Thymus (tissue), 11 donors: ENCODE measurements at regions not wholly inside any gene's neighbourhood (a gene's known extent, or its start where the extent isn't known, plus 50 kb on each side); places are given as distances from the start of the nearest gene placed in this dataset.
"Not testable (repeated sequence)": the region's sequence is repeated elsewhere in the genome, so short reads cannot be mapped to it uniquely, and the experiment has no call there.

Experiments used
- DNase-seq, 9 donors: peaks; one replicate each; pipeline ENCODE4 v3.0.0-alpha.2; 2013; ENCODE audit warnings: low spot score in 9 of 9, low read depth in 6 of 9, missing footprints in 1 of 9
- H3K27ac ChIP-seq, 2 donors: one replicate each; pipeline ENCODE4 v1.5.1; 2013; ENCODE audit warnings: control low read depth in 1 of 2, low read depth in 1 of 2, low read length in 1 of 2, mild to moderate bottlenecking in 1 of 2, moderate library complexity in 1 of 2
- H3K27me3 ChIP-seq, 2 donors: one replicate each; pipeline ENCODE4 v1.5.1; 2013; ENCODE audit warnings: low read length in 1 of 2; ENCODE audit not compliant: control insufficient read depth in 2 of 2, insufficient read depth in 1 of 2
- H3K36me3 ChIP-seq, 2 donors: one replicate each; pipeline ENCODE4 v1.5.1; 2013; ENCODE audit warnings: low read length in 1 of 2, mild to moderate bottlenecking in 1 of 2, moderate library complexity in 1 of 2; ENCODE audit not compliant: control insufficient read depth in 2 of 2, insufficient read depth in 2 of 2
- H3K4me1 ChIP-seq, 2 donors: one replicate each; pipeline ENCODE4 v1.5.1; 2013; ENCODE audit warnings: low read length in 2 of 2; ENCODE audit not compliant: control insufficient read depth in 2 of 2, insufficient read depth in 2 of 2
- H3K4me3 ChIP-seq, 2 donors: one replicate each; pipeline ENCODE4 v1.5.1; 2013; ENCODE audit warnings: low read length in 2 of 2, control low read depth in 1 of 2, mild to moderate bottlenecking in 1 of 2
- H3K9me3 ChIP-seq, 2 donors: one replicate each; pipeline ENCODE4 v1.5.1; 2013; ENCODE audit warnings: low read length in 1 of 2, mild to moderate bottlenecking in 1 of 2; ENCODE audit not compliant: control insufficient read depth in 2 of 2, insufficient read depth in 1 of 2
- WGBS: extraction: QIAGEN DNeasy Blood & Tissue Kit; methylation state at CpG from one replicate; pipeline ENCODE4 v1.1.7; 2013; 5-methylcytosine and 5-hydroxymethylcytosine counted together
- donor health status: healthy.

DNA sequence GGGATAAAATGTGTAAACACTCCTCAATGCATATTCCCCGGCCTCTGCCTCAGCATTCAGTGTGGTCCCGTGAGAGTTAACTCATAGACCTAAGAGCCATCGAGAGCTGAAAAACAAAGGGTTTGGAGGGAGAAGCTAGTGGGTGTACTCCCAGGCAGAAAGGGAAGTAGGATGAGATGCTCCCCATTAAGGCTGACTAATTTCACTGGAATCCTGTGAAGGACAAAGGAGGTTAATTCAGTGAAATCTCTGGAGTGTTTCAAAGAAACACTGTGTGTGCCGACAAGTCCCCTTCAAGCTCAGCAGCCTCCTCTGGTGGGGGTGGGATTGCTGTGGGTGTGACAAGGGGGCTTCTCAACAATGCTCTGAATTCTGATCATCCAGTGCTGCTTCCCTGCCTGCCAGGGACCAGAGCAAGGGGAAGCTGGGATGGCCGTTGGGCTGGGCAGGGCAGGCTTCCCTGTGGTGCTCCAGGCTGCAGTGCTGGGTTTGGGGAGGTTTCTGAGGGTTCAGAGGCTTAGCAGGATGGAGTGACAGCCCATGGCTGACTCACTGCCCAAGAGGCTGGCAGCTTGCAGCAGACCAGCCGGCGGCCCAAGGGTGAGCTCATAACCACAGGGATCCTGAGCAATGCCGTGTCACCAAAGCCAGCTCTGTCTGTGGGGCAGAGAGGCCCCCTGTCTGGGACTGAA, 61.4 kb upstream of the BMAL1 start:
- Histone ChIP-seq H3K4me3 (no peak overlapping the region), H3K9me3 (no peaks in the 10 kb centered on the region), H3K36me3 (no peaks in the 10 kb centered on the region), H3K27me3 (no peaks in the 10 kb centered on the region), H3K27ac (no peak overlapping the region), H3K4me1 (no peaks in the 10 kb centered on the region)
- 93% methylated on average over 8 of the region's 8 CpGs for WGBS
- DNase-seq: no peak

DNA sequence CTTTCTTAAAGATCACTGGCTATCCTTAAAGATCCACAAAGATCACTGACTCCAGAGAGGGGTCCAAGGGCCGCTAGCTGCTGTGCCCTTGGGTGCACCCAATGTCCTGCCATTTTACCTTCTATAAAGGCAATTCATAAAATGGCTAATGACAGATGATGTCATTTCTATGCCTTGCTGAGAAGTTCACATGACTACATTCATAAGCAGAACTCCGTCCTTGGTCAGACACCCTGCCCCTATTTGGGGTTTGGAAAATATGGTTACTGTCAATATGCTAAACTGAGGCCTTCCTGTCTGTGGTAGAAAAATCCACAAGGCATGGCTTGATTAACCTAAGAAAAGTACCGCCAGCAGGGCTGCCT, 60.9 kb upstream of the BMAL1 start:
- H3K27ac ChIP-seq: no peak overlapping the region
- WGBS: 88% methylated on average over 3 of the region's 3 CpGs
- no peaks in the 10 kb centered on the region for H3K4me1 ChIP-seq
- H3K9me3 ChIP-seq: no peaks in the 10 kb centered on the region
- H3K36me3 ChIP-seq: no peaks in the 10 kb centered on the region
- H3K4me3 ChIP-seq: no peak overlapping the region
- no peak for DNase-seq
- no peaks in the 10 kb centered on the region for H3K27me3 ChIP-seq

DNA sequence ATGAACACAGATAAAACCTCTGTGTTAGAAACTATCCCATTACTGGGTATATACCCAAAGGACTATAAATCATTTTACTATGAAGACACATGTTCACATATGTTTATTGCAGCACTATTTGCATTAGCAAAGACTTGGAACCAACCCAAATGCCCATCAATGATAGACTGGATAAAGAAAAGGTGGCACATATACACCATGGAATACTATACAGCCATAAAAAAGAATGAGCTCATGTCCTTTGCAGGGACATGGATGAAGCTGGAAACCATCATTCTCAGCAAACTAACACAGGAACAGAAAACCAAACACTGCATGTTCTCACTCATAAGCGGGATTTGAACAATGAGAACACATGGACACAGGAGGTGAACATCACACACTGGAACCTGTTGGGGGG, 58.9 kb upstream of the BMAL1 start:
- DNase-seq, H3K36me3 ChIP-seq, H3K27me3 ChIP-seq, H3K4me1 ChIP-seq, H3K9me3 ChIP-seq, H3K27ac ChIP-seq, H3K4me3 ChIP-seq: not testable (repeated sequence)
- 93% methylated on average over 1 of the region's 1 CpG for WGBS

DNA sequence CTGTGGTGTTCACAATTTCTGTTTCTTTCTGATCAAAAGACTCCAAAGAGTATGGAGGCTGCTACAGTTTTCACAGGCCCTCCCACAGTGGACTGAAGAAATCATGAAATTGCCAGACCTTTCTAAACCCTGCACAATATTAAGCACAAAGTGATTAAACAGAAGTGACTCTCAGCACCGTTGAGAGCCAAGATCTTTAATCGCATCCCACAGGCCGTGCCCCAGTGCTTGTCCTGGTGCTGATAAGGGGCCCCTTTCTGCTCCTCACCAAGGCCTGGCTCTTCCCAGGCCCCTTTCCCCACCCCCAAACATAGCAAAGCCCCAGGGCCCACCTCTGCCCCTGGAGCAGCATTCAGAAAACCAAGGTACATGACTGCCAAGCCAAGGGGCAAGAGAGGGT, 57.4 kb upstream of the BMAL1 start:
- DNase-seq: no peak
- Histone ChIP-seq H3K27ac (no peak overlapping the region), H3K36me3 (no peaks in the 10 kb centered on the region), H3K4me1 (no peaks in the 10 kb centered on the region), H3K27me3 (no peaks in the 10 kb centered on the region), H3K4me3 (no peak overlapping the region), H3K9me3 (no peaks in the 10 kb centered on the region)
- WGBS: 97% methylated on average over 3 of the region's 3 CpGs

DNA sequence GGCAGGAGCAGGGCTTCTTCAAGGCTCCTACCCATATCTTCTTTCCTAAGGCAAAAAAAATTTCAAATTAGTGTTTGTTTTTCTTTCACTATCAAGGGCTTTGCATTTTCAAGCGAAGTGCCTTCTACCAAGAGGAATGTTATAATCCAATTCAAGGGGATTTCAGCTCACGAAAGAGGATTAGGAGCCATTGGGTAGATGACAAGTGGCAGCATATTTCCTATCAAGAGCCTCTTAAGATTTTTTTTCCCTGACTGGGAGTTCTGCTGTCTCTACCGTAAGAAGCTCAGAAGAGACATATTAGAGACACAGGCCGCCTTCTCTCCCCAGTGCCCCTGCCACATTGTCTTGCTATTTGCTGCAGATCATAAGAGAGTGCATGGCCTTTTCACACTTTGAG, 55.9 kb upstream of the BMAL1 start:
- no peak overlapping the region for H3K27ac ChIP-seq
- H3K4me1 ChIP-seq: no peaks in the 10 kb centered on the region

DNA sequence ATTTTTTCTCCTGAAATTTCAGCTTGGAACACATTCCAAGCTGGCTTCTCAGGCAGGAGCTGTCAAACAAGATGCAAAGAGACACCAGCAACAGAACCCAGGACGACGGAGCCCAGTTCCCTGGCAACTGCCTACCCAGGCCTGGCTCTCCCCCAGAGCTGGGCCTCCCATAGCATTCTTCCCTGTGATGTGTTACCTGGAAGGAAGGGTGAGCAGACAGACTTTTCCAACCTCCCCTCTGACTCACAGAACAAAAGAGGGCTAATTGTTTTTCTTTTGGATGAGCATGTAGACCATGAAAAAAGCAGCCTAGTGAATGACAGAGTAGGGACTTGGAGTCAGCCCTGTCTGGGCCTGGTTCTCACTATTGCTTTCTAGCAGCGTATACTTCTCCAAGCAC, 55.3 kb upstream of the BMAL1 start:
- H3K36me3 ChIP-seq: no peaks in the 10 kb centered on the region
- DNase-seq: no peak
- H3K9me3 ChIP-seq: no peaks in the 10 kb centered on the region
- WGBS: 78% methylated on average over 3 of the region's 3 CpGs
- no peaks in the 10 kb centered on the region for H3K27me3 ChIP-seq
- no peaks in the 10 kb centered on the region for H3K4me1 ChIP-seq
- H3K27ac ChIP-seq: no peak overlapping the region
- H3K4me3 ChIP-seq: no peak overlapping the region

More for the DNA sequence above, 55.9 kb upstream of the BMAL1 start:
- Histone ChIP-seq H3K9me3 (no peaks in the 10 kb centered on the region), H3K36me3 (no peaks in the 10 kb centered on the region), H3K27me3 (no peaks in the 10 kb centered on the region), H3K4me3 (no peak overlapping the region)
- no peak for DNase-seq
- 96% methylated on average over 4 of the region's 4 CpGs for WGBS

DNA sequence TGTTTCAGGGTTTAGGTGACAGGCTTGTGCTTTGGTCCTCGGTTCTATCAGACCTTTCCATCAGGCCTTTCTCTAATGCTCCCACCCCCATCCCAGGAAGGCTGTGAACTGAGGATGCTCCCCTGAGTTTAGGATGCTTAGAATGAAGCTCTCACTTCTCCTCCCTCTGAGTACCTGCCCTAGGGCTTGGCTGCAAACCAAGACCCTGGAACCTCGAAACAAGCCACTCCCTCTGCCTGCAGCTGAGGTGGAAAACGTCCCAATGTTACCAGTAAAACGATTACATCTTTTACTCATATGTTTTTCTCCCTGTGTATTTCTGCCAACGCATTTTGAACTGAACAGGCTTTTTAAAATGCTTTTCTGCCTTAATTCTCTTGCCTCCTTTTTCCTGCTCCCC, 54.5 kb upstream of the BMAL1 start:
- no peaks in the 10 kb centered on the region for H3K9me3 ChIP-seq
- H3K4me3 ChIP-seq: no peak overlapping the region
- WGBS: 67% methylated on average over 5 of the region's 5 CpGs
- DNase-seq: no peak
- H3K36me3 ChIP-seq: no peaks in the 10 kb centered on the region
- H3K27me3 ChIP-seq: no peaks in the 10 kb centered on the region
- H3K27ac ChIP-seq: no peak overlapping the region
- no peaks in the 10 kb centered on the region for H3K4me1 ChIP-seq

DNA sequence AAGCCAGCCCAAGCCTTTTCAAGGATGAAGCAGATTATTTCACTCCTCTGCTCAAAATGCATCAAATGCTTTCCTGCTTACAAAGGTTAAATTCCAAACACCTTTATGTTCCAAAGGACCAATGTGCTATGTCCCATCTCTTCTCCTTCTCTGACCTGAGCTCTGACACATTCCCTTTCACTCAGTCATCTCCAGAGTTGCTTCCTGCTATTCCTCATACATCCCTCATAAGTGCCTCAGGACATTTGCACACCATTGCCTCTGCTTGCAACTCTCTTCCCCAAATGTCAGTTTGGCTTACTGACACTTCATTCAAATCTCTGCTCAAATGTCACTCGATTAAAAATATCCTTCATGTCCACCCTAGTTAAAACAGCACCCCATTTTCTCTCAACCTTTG, 53.3 kb upstream of the BMAL1 start:
- Histone ChIP-seq H3K27ac (no peak overlapping the region), H3K9me3 (no peaks in the 10 kb centered on the region), H3K4me1 (no peaks in the 10 kb centered on the region), H3K27me3 (no peaks in the 10 kb centered on the region), H3K36me3 (no peaks in the 10 kb centered on the region), H3K4me3 (no peak overlapping the region)
- WGBS: 93% methylated on average over 1 of the region's 1 CpG
- no peak for DNase-seq

DNA sequence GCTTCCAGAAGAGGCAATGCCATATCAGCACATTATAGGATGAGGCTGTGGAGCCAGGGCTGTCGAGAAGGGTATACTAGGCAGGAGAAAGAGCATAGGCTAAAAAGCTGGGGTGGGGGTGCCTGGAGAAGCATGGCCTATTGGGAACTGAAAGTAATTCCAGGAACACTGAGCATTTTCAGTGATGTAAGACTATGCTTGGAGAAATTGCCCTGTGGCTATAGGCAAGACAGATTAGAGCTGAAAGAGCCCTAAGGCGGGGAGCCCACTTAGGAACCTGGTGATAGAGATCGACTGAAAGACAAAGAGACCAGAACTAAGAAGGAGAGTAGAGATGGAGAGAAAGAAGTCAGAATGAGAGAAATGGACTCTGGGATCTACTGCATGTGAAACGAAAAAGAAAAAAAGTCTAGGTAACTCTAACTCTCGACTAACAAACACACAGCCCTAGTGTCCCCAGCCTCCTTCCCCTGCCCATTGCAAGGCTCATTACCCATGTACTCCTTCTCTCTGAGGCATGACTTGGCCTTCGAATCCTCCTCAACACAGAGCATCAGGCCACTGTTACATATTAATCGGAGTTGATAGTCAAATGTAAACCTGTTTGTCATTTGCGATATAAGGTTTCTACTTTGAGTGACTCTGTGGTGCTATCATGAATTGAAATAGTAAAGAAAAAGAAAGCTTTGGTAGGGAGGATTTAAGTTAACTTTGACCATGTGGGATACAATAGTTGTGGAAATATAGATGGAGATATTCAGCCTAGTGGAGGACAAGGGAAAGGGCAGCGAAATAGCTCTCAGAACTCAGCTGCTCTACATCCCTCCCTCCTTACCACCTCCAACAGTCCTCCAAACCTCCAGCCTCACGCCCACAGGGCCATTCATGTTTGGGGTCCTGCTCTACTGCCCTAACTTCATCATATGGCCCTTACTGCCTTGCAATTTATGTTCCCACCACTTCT, 52.3 kb upstream of the BMAL1 start:
- Histone ChIP-seq H3K4me1 (no peaks in the 10 kb centered on the region), H3K4me3 (no peak overlapping the region), H3K9me3 (no peaks in the 10 kb centered on the region), H3K27me3 (no peaks in the 10 kb centered on the region), H3K27ac (no peak overlapping the region), H3K36me3 (no peaks in the 10 kb centered on the region)
- DNase-seq: no peak
- 95% methylated on average over 10 of the region's 10 CpGs for WGBS
